ENCODE measurements at regions not wholly inside any gene's neighbourhood (a gene's known extent, or its start where the extent isn't known, plus 50 kb on each side); places are given as distances from the start of the nearest gene placed in this dataset.

DNA sequence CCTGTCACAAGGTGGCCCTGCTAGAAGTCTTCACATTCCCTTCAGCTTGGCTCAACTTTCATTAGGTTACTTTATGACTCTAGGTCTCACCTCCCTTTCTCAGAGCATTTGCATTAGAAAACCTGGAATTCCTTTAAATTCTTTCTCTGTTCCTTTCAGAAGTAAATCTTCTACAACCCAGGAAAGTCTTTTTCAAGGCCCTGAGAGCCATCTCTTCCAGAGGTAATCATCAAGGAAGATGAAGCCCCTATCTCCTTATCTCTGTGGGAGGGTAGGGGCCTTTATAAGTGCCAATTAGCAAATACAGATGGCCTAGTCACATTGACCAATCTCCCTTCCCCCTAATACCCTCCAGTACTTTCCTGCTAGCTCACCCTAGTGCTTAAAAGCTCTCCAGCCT lies 848.0 kb upstream of the FAM98A start:
- no peak for TF ChIP-seq EZH2phosphoT487 (IDR thresholded peaks at IDR 0.05; ENCODE audit: borderline replicate concordance, low read length)
- no peak for TF ChIP-seq EZH2 (IDR thresholded peaks at IDR 0.05; ENCODE audit: low read length, unreplicated experiment)
- TF ChIP-seq, protein P1, sequence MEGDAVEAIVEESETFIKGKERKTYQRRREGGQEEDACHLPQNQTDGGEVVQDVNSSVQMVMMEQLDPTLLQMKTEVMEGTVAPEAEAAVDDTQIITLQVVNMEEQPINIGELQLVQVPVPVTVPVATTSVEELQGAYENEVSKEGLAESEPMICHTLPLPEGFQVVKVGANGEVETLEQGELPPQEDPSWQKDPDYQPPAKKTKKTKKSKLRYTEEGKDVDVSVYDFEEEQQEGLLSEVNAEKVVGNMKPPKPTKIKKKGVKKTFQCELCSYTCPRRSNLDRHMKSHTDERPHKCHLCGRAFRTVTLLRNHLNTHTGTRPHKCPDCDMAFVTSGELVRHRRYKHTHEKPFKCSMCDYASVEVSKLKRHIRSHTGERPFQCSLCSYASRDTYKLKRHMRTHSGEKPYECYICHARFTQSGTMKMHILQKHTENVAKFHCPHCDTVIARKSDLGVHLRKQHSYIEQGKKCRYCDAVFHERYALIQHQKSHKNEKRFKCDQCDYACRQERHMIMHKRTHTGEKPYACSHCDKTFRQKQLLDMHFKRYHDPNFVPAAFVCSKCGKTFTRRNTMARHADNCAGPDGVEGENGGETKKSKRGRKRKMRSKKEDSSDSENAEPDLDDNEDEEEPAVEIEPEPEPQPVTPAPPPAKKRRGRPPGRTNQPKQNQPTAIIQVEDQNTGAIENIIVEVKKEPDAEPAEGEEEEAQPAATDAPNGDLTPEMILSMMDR (conservative IDR thresholded peaks at IDR 0.05; ENCODE audit: low read depth, low read length), result no peak
- Histone ChIP-seq H3K9ac (ENCODE audit: low read length) (no peak overlapping the region), H3K27me3 (ENCODE audit: low read length) (no peaks in the 10 kb centered on the region), H3K4me2 (ENCODE audit: low read length) (no peak overlapping the region), H3K9me2 (replicated peaks; ENCODE audit: low read length) (no peaks in the 10 kb centered on the region), H4K20me1 (ENCODE audit: low read length) (no peaks in the 10 kb centered on the region), H3K4me1 (ENCODE audit: insufficient read depth, low read length) (no peaks in the 10 kb centered on the region), H3F3A (ENCODE audit: low read length, unreplicated experiment) (no peaks in the 10 kb centered on the region), H2AFZ (ENCODE audit: low read length) (no peak overlapping the region), H3K4me3 (ENCODE audit: low read length) (no peak overlapping the region), H3K9me3 (ENCODE audit: low read length) (peaks cover 8% of the 10 kb centered on the region), H3K27ac (ENCODE audit: low read length) (no peak overlapping the region), H3K79me2 (ENCODE audit: low read length) (no peaks in the 10 kb centered on the region), H3K36me3 (ENCODE audit: low read depth, low read length) (no peaks in the 10 kb centered on the region)
- ATAC-seq (no peak), DNase-seq (no peak)
- CTCF ChIA-PET, result no interaction called here
- no TSS peak for BruUV-seq (replicated peaks)
- POLR2A ChIA-PET (ENCODE audit: unreplicated experiment), result no interaction called here
- intact Hi-C loops (cut with micrococcal nuclease), result no loop called here

DNA sequence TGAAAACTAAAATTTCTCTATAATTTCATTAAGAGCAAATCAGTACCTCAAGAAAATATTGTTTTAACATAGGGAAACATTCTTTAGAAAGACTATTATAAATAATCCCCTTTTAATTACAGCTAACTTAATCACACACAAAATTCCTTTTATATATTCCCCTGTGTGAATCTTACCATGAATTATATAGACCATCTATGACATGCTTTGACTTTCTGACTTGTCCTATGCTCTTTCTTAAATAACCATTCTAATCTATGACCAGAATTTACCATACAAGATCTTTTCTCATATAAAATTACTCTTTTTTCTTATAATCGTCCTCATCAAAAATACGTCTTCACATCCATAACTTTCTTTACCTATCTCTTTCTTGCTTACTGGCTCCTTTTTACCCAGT lies 824.2 kb upstream of the FAM98A start:
- no peaks in the 10 kb centered on the region for H3K27me3 ChIP-seq (ENCODE audit: low read length)
- no peak overlapping the region for H3K4me2 ChIP-seq (ENCODE audit: low read length)
- no peaks in the 10 kb centered on the region for H4K20me1 ChIP-seq (ENCODE audit: low read length)
- H3K9ac ChIP-seq (ENCODE audit: low read length), result no peak overlapping the region
- H3K36me3 ChIP-seq (ENCODE audit: low read depth, low read length), result no peaks in the 10 kb centered on the region
- H3K4me1 ChIP-seq (ENCODE audit: insufficient read depth, low read length), result no peaks in the 10 kb centered on the region
- no peaks in the 10 kb centered on the region for H3F3A ChIP-seq (ENCODE audit: low read length, unreplicated experiment)
- no peak overlapping the region for H3K4me3 ChIP-seq (ENCODE audit: low read length)
- ChIA-PET CTCF (no interaction called here), POLR2A (ENCODE audit: unreplicated experiment) (no interaction called here)
- H3K9me3 ChIP-seq (ENCODE audit: low read length), result peaks cover 27% of the 10 kb centered on the region
- BruUV-seq (replicated peaks), result no TSS peak
- no peak overlapping the region for H3K27ac ChIP-seq (ENCODE audit: low read length)
- intact Hi-C loops (cut with micrococcal nuclease), result no loop called here
- H3K9me2 ChIP-seq (replicated peaks; ENCODE audit: low read length), result no peaks in the 10 kb centered on the region
- no peak overlapping the region for H2AFZ ChIP-seq (ENCODE audit: low read length)
- DNase-seq (no peak), ATAC-seq (no peak)
- TF ChIP-seq, protein P1 (conservative IDR thresholded peaks at IDR 0.05; ENCODE audit: low read depth, low read length), result no peak
- TF ChIP-seq EZH2phosphoT487 (IDR thresholded peaks at IDR 0.05; ENCODE audit: borderline replicate concordance, low read length) (no peak), EZH2 (IDR thresholded peaks at IDR 0.05; ENCODE audit: low read length, unreplicated experiment) (no peak)
- H3K79me2 ChIP-seq (ENCODE audit: low read length), result no peaks in the 10 kb centered on the region

DNA sequence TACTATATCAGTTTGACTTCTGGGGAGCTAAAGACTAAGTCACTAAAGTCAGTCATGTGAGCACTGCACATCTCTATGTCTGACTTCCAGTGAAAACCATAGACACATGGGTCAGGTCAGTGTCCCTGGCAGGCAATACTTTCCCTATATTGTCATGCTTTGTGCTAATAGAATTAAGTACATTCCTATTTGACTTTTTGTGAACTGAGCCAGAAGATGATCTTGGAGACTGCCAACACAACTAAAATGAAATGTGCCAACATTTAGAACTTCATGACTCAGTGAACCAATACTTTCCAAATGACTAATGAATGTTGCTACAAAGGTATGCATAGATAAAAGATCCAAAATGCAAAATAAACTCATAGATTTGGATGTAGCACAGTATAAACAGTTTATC lies 820.8 kb upstream of the FAM98A start:
- ChIA-PET CTCF (no interaction called here), POLR2A (ENCODE audit: unreplicated experiment) (no interaction called here)
- no peak for ATAC-seq
- TF ChIP-seq, protein P1 (conservative IDR thresholded peaks at IDR 0.05; ENCODE audit: low read depth, low read length), result no peak
- TF ChIP-seq EZH2 (IDR thresholded peaks at IDR 0.05; ENCODE audit: low read length, unreplicated experiment) (no peak), EZH2phosphoT487 (IDR thresholded peaks at IDR 0.05; ENCODE audit: borderline replicate concordance, low read length) (no peak)
- intact Hi-C loops (cut with micrococcal nuclease), result no loop called here
- H3K9me3 ChIP-seq (ENCODE audit: low read length), result peaks cover 27% of the 10 kb centered on the region
- H3K4me1 ChIP-seq (ENCODE audit: insufficient read depth, low read length), result no peaks in the 10 kb centered on the region
- DNase-seq, result no peak
- no peak overlapping the region for H3K4me3 ChIP-seq (ENCODE audit: low read length)
- no peak overlapping the region for H3K9ac ChIP-seq (ENCODE audit: low read length)
- no peak overlapping the region for H3K4me2 ChIP-seq (ENCODE audit: low read length)
- H2AFZ ChIP-seq (ENCODE audit: low read length), result no peak overlapping the region
- H3K27ac ChIP-seq (ENCODE audit: low read length), result no peak overlapping the region
- no peaks in the 10 kb centered on the region for H3F3A ChIP-seq (ENCODE audit: low read length, unreplicated experiment)
- no peaks in the 10 kb centered on the region for H3K36me3 ChIP-seq (ENCODE audit: low read depth, low read length)
- H3K79me2 ChIP-seq (ENCODE audit: low read length), result no peaks in the 10 kb centered on the region
- BruUV-seq (replicated peaks), result no TSS peak
- H3K27me3 ChIP-seq (ENCODE audit: low read length), result no peaks in the 10 kb centered on the region
- H4K20me1 ChIP-seq (ENCODE audit: low read length), result no peaks in the 10 kb centered on the region
- H3K9me2 ChIP-seq (replicated peaks; ENCODE audit: low read length), result no peaks in the 10 kb centered on the region
